ENCODE measurements at regions not wholly inside any gene's neighbourhood (a gene's known extent, or its start where the extent isn't known, plus 50 kb on each side); places are given as distances from the start of the nearest gene placed in this dataset.

GRCh38 chr7:19307554-19307953 is 162.3 kb upstream of the FERD3L start:
- Histone ChIP-seq H3K27ac (ENCODE audit: low read depth, low read length, severe bottlenecking) (no peak overlapping the region), H3K9me3 (ENCODE audit: control insufficient read depth, low read length) (no peaks in the 10 kb centered on the region), H3K4me1 (ENCODE audit: control insufficient read depth, insufficient read depth, low read length, poor library complexity, severe bottlenecking) (no peaks in the 10 kb centered on the region), H3K4me3 (ENCODE audit: extremely low read depth, insufficient read depth, low read length, poor library complexity, severe bottlenecking) (no peak overlapping the region), H3K36me3 (ENCODE audit: control insufficient read depth, insufficient read depth, low read length) (no peaks in the 10 kb centered on the region)
- WGBS, 2 experiments (ENCODE audit: insufficient coverage in 2 of 2): 90% methylated on average over 2 of the region's 4 CpGs; no CpG with 5 or more reads in 1 of the 2 experiments

DNA sequence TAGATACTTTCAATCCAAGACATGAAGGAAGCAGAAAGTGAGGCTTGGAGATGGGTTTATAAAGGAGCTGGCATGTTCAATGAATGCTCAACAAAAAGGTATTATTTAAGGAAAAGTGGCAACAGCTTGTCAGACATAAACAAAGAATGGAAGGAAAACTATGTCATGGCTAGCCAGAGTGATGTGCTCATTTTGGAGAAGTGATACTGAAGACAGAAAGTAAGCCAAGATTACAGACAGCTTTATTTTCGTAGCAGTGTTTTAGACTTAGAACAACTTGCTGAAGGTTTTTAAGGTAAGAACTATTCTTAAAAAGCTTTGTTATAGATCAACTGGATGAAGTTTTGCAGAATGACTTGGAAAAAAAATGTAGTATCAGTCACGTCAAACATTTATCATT is 160.5 kb upstream of the FERD3L start:
- no peaks in the 10 kb centered on the region for H3K9me3 ChIP-seq (ENCODE audit: control insufficient read depth, low read length)
- H3K4me3 ChIP-seq (ENCODE audit: extremely low read depth, insufficient read depth, low read length, poor library complexity, severe bottlenecking): no peak overlapping the region
- H3K4me1 ChIP-seq (ENCODE audit: control insufficient read depth, insufficient read depth, low read length, poor library complexity, severe bottlenecking): no peaks in the 10 kb centered on the region
- no peak overlapping the region for H3K27ac ChIP-seq (ENCODE audit: low read depth, low read length, severe bottlenecking)
- H3K36me3 ChIP-seq (ENCODE audit: control insufficient read depth, insufficient read depth, low read length): no peaks in the 10 kb centered on the region
- 67 to 100% methylated on average over 1 of the region's 2 CpGs for WGBS, 2 experiments (ENCODE audit: insufficient coverage in 2 of 2)

DNA sequence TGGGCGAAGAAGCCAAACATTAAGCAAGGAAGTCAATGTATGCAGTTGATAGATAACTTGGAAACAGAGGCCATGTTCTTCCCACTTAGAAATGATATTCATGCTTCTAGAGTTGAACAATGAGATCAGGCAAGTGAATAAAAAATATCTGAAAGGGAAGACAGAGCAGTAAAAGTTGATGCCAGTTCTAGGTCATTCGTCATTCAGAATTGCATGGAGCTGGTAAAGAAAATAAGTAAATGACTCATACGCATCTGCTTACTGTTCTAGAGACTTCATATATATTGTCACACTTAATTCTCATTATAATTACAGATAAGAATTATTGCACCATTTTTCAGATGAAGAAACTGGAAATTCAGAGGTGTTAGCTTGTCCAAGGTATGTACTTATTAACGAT is 158.9 kb upstream of the FERD3L start:
- H3K4me3 ChIP-seq (ENCODE audit: extremely low read depth, insufficient read depth, low read length, poor library complexity, severe bottlenecking): no peak overlapping the region

DNA sequence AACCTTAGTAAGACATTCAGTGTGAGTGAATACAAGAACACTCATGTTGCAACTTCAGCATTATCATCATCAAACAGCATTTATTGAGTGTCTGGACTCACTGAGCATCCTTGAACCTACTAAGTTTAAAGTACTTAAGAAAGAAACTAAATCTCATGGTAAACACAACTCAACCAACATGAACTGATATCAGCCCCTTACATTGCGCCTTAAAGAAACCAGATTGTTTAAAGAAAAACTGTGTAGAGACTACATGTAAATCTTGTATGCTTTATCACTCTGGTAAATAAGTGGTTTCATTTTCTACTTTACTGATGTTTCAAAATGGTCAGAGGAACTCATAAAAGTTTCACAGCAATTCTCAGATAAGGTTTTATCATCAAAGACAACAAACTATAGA is 157.5 kb upstream of the FERD3L start:
- no peak overlapping the region for H3K4me3 ChIP-seq (ENCODE audit: extremely low read depth, insufficient read depth, low read length, poor library complexity, severe bottlenecking)
- no CpG with 5 or more reads among the region's 1 CpG for WGBS, 2 experiments (ENCODE audit: insufficient coverage in 2 of 2)

More for the DNA sequence above, 158.9 kb upstream of the FERD3L start:
- Histone ChIP-seq H3K36me3 (ENCODE audit: control insufficient read depth, insufficient read depth, low read length) (no peaks in the 10 kb centered on the region), H3K4me1 (ENCODE audit: control insufficient read depth, insufficient read depth, low read length, poor library complexity, severe bottlenecking) (no peaks in the 10 kb centered on the region), H3K9me3 (ENCODE audit: control insufficient read depth, low read length) (no peaks in the 10 kb centered on the region), H3K27ac (ENCODE audit: low read depth, low read length, severe bottlenecking) (no peak overlapping the region)
- WGBS, 2 experiments (ENCODE audit: insufficient coverage in 2 of 2): 83 to 100% methylated on average over 1 of the region's 4 CpGs

DNA sequence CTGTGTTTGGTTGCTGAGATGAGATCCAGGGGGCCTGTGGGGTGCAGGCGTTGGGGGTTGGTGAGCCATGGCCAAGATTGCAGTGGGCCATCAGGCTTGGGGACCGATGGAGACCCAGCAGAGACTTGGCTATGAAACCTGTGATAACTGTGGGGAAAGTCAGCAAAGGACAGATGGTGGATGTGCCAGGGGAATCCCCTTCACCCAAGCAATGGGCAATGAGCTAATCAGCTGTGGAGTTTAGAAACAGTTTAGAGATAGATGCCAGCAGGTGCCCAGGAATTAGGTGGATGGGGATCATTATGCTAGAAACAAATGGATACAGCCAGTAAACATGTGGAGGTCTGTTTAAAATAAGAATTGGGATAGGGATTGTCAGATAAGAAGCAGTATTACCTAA is 151.4 kb upstream of the FERD3L start:
- Histone ChIP-seq H3K9me3 (ENCODE audit: control insufficient read depth, low read length) (no peaks in the 10 kb centered on the region), H3K27ac (ENCODE audit: low read depth, low read length, severe bottlenecking) (no peak overlapping the region), H3K4me1 (ENCODE audit: control insufficient read depth, insufficient read depth, low read length, poor library complexity, severe bottlenecking) (no peaks in the 10 kb centered on the region), H3K4me3 (ENCODE audit: extremely low read depth, insufficient read depth, low read length, poor library complexity, severe bottlenecking) (no peak overlapping the region), H3K36me3 (ENCODE audit: control insufficient read depth, insufficient read depth, low read length) (no peaks in the 10 kb centered on the region)
- WGBS, 2 experiments (ENCODE audit: insufficient coverage in 2 of 2): 72% methylated on average over 2 of the region's 2 CpGs; no CpG with 5 or more reads in 1 of the 2 experiments

More for the DNA sequence above, 157.5 kb upstream of the FERD3L start:
- H3K4me1 ChIP-seq (ENCODE audit: control insufficient read depth, insufficient read depth, low read length, poor library complexity, severe bottlenecking): no peaks in the 10 kb centered on the region
- H3K9me3 ChIP-seq (ENCODE audit: control insufficient read depth, low read length): no peaks in the 10 kb centered on the region
- no peak overlapping the region for H3K27ac ChIP-seq (ENCODE audit: low read depth, low read length, severe bottlenecking)
- H3K36me3 ChIP-seq (ENCODE audit: control insufficient read depth, insufficient read depth, low read length): no peaks in the 10 kb centered on the region

DNA sequence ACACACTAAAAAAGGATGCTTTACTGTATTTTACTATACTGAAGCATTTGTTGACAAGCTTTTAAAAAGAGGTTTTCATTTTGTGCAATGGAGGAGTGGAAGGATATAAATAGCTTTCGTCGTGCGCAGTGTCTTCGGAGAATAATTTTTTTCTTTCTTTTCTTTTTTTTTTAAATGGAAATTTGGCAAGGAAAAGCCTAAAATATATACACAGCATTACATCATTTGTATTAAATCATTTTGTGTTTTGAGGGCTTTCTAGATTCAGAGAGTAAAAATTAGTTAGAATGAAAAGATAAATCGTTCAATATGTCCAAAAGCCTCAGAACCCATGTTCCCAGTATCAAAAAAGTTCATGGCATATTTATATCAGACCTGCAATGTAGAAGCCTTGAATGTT is 150.2 kb upstream of the FERD3L start:
- Histone ChIP-seq H3K4me1 (ENCODE audit: control insufficient read depth, insufficient read depth, low read length, poor library complexity, severe bottlenecking) (no peaks in the 10 kb centered on the region), H3K27ac (ENCODE audit: low read depth, low read length, severe bottlenecking) (no peak overlapping the region), H3K9me3 (ENCODE audit: control insufficient read depth, low read length) (no peaks in the 10 kb centered on the region), H3K4me3 (ENCODE audit: extremely low read depth, insufficient read depth, low read length, poor library complexity, severe bottlenecking) (no peak overlapping the region), H3K36me3 (ENCODE audit: control insufficient read depth, insufficient read depth, low read length) (no peaks in the 10 kb centered on the region)
- WGBS, 2 experiments (ENCODE audit: insufficient coverage in 2 of 2): no CpG with 5 or more reads among the region's 5 CpGs

DNA sequence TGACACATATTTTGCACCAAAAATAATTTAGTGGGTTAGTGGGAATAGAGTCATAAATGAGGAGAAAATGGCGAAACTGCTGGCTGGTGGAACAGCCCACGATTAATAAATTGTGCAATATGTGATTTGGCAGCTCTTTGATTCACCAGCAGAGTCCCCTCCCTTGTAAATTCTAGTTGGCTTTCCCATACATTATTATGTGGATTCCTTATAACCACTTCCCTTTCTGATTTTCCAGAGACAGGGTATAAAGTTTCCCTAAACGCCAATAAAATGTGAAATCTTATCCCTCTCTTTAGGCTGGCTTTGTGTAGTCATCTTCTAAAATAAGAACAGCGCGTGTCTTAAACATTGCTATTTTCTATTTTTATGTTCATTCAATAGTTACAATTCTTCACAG is 149.4 kb upstream of the FERD3L start:
- H3K9me3 ChIP-seq (ENCODE audit: control insufficient read depth, low read length): no peaks in the 10 kb centered on the region
- H3K4me1 ChIP-seq (ENCODE audit: control insufficient read depth, insufficient read depth, low read length, poor library complexity, severe bottlenecking): no peaks in the 10 kb centered on the region
- no peak overlapping the region for H3K27ac ChIP-seq (ENCODE audit: low read depth, low read length, severe bottlenecking)
- WGBS, 2 experiments (ENCODE audit: insufficient coverage in 2 of 2): 100% methylated on average over 1 of the region's 5 CpGs; no CpG with 5 or more reads in 1 of the 2 experiments
- no peak overlapping the region for H3K4me3 ChIP-seq (ENCODE audit: extremely low read depth, insufficient read depth, low read length, poor library complexity, severe bottlenecking)
- H3K36me3 ChIP-seq (ENCODE audit: control insufficient read depth, insufficient read depth, low read length): no peaks in the 10 kb centered on the region

GRCh38 chr7:19293431-19293830 is 148.2 kb upstream of the FERD3L start:
- WGBS, 2 experiments (ENCODE audit: insufficient coverage in 2 of 2): 94 to 100% methylated on average over 3 of the region's 3 CpGs
- Histone ChIP-seq H3K4me1 (ENCODE audit: control insufficient read depth, insufficient read depth, low read length, poor library complexity, severe bottlenecking) (no peaks in the 10 kb centered on the region), H3K9me3 (ENCODE audit: control insufficient read depth, low read length) (no peaks in the 10 kb centered on the region), H3K27ac (ENCODE audit: low read depth, low read length, severe bottlenecking) (no peak overlapping the region), H3K36me3 (ENCODE audit: control insufficient read depth, insufficient read depth, low read length) (no peaks in the 10 kb centered on the region), H3K4me3 (ENCODE audit: extremely low read depth, insufficient read depth, low read length, poor library complexity, severe bottlenecking) (no peak overlapping the region)

DNA sequence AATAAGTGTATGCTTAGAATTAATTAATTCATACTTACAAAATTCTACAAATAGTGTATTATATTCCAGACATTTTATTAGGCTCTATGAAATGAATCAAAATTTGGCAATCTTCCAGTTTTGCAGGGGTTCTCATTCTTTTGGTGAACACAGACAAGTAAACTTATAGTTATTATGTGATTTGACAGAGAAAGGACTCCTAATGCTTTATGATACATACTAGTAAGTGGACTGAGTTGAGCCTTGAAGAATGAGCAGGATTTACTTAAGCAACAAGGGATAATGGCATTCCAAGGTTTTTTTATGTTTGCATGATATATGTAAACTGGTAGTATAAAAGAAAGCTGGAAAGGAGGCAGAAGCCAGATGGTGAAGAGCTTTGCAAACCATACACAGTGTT is 145.7 kb upstream of the FERD3L start:
- Histone ChIP-seq H3K27ac (ENCODE audit: low read depth, low read length, severe bottlenecking) (no peak overlapping the region), H3K4me3 (ENCODE audit: extremely low read depth, insufficient read depth, low read length, poor library complexity, severe bottlenecking) (no peak overlapping the region), H3K36me3 (ENCODE audit: control insufficient read depth, insufficient read depth, low read length) (no peaks in the 10 kb centered on the region), H3K9me3 (ENCODE audit: control insufficient read depth, low read length) (no peaks in the 10 kb centered on the region), H3K4me1 (ENCODE audit: control insufficient read depth, insufficient read depth, low read length, poor library complexity, severe bottlenecking) (no peaks in the 10 kb centered on the region)

GRCh38 chr7:19290066-19290465 is 144.8 kb upstream of the FERD3L start:
- no peak overlapping the region for H3K27ac ChIP-seq (ENCODE audit: low read depth, low read length, severe bottlenecking)
- H3K4me3 ChIP-seq (ENCODE audit: extremely low read depth, insufficient read depth, low read length, poor library complexity, severe bottlenecking): no peak overlapping the region
- no peaks in the 10 kb centered on the region for H3K9me3 ChIP-seq (ENCODE audit: control insufficient read depth, low read length)
- H3K4me1 ChIP-seq (ENCODE audit: control insufficient read depth, insufficient read depth, low read length, poor library complexity, severe bottlenecking): no peaks in the 10 kb centered on the region
- no peaks in the 10 kb centered on the region for H3K36me3 ChIP-seq (ENCODE audit: control insufficient read depth, insufficient read depth, low read length)
- no CpG with 5 or more reads among the region's 1 CpG for WGBS, 2 experiments (ENCODE audit: insufficient coverage in 2 of 2)

DNA sequence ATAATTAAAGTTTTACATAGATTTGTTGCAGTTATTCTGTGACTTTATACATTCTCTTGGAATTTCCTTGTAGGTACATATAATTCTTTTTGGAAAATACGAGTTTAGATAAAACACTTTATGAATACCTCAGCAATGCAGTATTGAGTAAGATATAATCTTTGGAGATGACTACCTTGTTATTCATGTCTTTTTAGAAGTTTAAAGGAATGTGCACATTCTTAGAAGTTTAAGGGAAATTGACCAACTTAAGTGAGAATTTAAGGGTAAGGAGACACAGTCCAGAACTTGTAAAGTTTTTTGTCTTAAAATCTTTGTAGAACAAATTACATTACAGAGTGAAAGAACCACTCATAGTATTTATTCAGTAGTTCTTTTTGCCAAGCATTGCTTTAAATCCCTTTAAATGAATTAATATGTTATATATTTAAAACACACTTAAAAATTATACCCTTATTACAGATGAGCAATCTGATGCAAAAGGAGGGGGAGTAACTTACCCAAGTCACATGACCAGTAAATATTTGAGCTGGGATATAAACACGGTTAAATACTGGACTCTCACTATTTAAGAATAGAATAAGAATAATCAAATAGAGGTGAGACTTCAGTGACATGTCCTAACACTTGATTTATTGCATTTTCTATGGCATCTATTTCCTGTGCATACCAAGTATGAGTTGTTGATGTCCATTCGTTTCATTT is 139.5 kb upstream of the FERD3L start:
- Histone ChIP-seq H3K36me3 (ENCODE audit: control insufficient read depth, insufficient read depth, low read length) (no peaks in the 10 kb centered on the region), H3K9me3 (ENCODE audit: control insufficient read depth, low read length) (no peaks in the 10 kb centered on the region), H3K4me1 (ENCODE audit: control insufficient read depth, insufficient read depth, low read length, poor library complexity, severe bottlenecking) (no peaks in the 10 kb centered on the region), H3K27ac (ENCODE audit: low read depth, low read length, severe bottlenecking) (no peak overlapping the region), H3K4me3 (ENCODE audit: extremely low read depth, insufficient read depth, low read length, poor library complexity, severe bottlenecking) (no peak overlapping the region)
- WGBS, 2 experiments (ENCODE audit: insufficient coverage in 2 of 2): no CpG with 5 or more reads among the region's 3 CpGs
